Mucosa of descending colon (tissue), 3 donors: ENCODE measurements at regions not wholly inside any gene's neighbourhood (a gene's known extent, or its start where the extent isn't known, plus 50 kb on each side); places are given as distances from the start of the nearest gene placed in this dataset.

ENCODE experiments used
- ATAC-seq: fragments of 200-7000 bp; cut with Tn5 transposase; one replicate; pipeline ENCODE4 v1.9.1; 2020; ENCODE audit warnings: mild to moderate bottlenecking, moderate library complexity
- DNase-seq, 3 donors: peaks; one replicate each; pipeline ENCODE4 v3.0.0-alpha.2; 2020
- H3K36me3 ChIP-seq: fragments of 200-600 bp; one replicate; pipeline ENCODE4 v1.8.0; 2021; ENCODE audit warnings: low read depth, mild to moderate bottlenecking
- H3K4me1 ChIP-seq: fragments of 200-600 bp; one replicate; pipeline ENCODE4 v1.8.0; 2021; ENCODE audit warnings: low read depth, mild to moderate bottlenecking
- H3K4me3 ChIP-seq: fragments of 200-600 bp; one replicate; pipeline ENCODE4 v1.8.0; 2021; ENCODE audit warnings: mild to moderate bottlenecking
- H3K9me3 ChIP-seq: fragments of 200-600 bp; one replicate; pipeline ENCODE4 v1.8.0; 2021; ENCODE audit warnings: mild to moderate bottlenecking
- intact Hi-C, 2 donors: fragments of 100-400 bp; cut with DNase I in 1 of 2; cut with micrococcal nuclease in 1 of 2; formaldehyde crosslinking; loops; one replicate each; pipeline versions ENCODE4 v1.11.0 to v1.11.1; 2022; cut with DNase I, micrococcal nuclease
- TF ChIP-seq, protein P1 (sequence below): fragments of 200-600 bp; IDR thresholded peaks from one replicate; pipeline ENCODE4 v1.8.0; 2022; ENCODE audit warnings: antibody characterized with exemption, mild to moderate bottlenecking
- donor health status: DM: no; HTN: no; CAD: no; lungs with moderate emphysema.
- donor health status: DM: no; HTN: no; CAD: no.
- donor health status: DM: no; HTN: yes; CAD: no.

DNA sequence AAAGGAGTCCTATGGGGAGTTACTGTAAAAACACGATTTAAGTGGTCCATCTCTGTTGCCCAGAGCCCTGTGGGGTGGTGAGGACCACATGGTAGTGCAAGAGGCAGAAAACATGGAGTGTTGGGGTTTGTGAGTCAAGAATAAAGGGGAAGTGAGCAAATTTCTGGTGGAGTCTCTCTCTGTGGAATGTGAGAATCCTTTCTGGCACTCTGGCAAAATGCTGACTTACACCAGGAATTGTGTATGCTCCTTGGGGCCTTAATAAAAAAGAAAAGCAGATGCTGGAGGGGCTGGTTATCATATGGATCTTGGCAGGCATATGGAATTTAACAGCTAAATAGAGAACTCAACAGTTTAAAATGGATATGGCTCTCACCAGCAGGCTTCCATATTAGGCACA is 486.0 kb downstream of the TNS3 start:
- ATAC-seq = no peak
- H3K4me3 ChIP-seq = no peak overlapping the region
- H3K4me1 ChIP-seq = no peaks in the 10 kb centered on the region
- DNase-seq = no peak
- H3K9me3 ChIP-seq = no peaks in the 10 kb centered on the region
- intact Hi-C loops = no loop called here
- no peaks in the 10 kb centered on the region for H3K36me3 ChIP-seq
- TF ChIP-seq, protein P1, sequence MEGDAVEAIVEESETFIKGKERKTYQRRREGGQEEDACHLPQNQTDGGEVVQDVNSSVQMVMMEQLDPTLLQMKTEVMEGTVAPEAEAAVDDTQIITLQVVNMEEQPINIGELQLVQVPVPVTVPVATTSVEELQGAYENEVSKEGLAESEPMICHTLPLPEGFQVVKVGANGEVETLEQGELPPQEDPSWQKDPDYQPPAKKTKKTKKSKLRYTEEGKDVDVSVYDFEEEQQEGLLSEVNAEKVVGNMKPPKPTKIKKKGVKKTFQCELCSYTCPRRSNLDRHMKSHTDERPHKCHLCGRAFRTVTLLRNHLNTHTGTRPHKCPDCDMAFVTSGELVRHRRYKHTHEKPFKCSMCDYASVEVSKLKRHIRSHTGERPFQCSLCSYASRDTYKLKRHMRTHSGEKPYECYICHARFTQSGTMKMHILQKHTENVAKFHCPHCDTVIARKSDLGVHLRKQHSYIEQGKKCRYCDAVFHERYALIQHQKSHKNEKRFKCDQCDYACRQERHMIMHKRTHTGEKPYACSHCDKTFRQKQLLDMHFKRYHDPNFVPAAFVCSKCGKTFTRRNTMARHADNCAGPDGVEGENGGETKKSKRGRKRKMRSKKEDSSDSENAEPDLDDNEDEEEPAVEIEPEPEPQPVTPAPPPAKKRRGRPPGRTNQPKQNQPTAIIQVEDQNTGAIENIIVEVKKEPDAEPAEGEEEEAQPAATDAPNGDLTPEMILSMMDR = no peak

DNA sequence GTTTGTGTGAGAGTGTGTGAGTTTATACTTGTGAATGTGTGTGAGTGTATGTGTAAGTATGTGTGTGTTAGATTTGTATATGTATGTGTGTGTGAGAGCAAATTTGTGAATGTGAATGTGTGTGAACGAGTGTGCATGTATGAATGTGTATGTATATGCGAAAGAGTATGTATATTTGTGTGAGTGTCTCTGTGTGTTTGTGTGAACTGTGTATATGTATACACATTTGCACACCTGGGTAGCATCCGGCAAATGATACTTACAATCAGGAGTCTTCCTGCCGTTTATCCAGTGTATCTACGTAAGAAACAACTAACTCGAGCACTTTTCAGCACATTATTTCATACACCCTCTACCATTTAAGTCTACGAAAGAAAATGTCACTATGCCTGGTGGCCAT is 487.4 kb downstream of the TNS3 start:
- H3K4me1 ChIP-seq = no peaks in the 10 kb centered on the region
- no peaks in the 10 kb centered on the region for H3K36me3 ChIP-seq
- no peak overlapping the region for H3K4me3 ChIP-seq
- DNase-seq (no peak), ATAC-seq (no peak)
- H3K9me3 ChIP-seq = no peaks in the 10 kb centered on the region
- TF ChIP-seq, protein P1 = no peak
- intact Hi-C loops = no loop called here

DNA sequence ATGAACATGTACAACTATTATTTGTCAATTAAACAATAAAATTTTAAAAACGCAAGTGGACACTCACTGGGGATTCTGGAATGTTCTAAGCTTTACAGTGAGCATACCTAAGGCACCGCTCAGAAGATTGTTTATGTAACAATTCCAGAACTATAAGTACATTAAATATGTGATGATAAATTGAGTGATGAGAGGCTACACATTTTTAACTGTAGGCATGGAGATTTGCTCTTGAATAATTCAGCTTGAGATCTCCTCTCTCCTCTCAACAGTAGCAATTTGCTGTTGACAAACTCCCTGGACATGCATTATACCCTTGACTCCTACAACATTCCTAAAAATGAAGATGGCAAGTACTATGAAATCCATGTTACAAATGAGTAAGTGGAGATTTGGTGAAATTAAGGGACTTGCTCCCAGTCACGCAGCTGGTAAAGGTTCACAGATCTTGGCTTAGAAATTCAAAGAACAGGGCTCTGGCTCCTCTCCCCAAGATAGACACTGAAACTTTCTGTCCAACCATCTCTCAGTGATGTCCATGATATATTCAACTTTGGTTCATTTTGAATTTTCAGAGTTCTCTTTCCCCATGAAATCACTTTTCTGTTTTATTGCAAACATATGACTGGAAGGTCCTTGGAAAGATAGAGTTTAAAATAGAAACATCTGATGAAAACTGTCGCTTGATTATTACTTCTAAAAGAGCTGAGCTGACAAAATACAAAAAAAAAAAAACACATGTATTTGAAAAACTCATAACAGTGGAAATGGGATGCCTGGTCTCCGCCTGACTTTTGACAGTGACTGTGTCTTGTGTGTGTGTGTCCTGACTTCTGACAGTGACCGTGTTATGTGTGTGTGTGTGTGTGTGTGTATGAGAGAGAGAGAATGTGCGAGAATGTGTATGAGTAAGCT is 488.3 kb downstream of the TNS3 start:
- intact Hi-C loops = no loop called here
- Histone ChIP-seq H3K4me3 (no peak overlapping the region), H3K36me3 (no peaks in the 10 kb centered on the region), H3K9me3 (no peaks in the 10 kb centered on the region), H3K4me1 (no peaks in the 10 kb centered on the region)
- no peak for ATAC-seq
- no peak for DNase-seq
- TF ChIP-seq, protein P1 = no peak

DNA sequence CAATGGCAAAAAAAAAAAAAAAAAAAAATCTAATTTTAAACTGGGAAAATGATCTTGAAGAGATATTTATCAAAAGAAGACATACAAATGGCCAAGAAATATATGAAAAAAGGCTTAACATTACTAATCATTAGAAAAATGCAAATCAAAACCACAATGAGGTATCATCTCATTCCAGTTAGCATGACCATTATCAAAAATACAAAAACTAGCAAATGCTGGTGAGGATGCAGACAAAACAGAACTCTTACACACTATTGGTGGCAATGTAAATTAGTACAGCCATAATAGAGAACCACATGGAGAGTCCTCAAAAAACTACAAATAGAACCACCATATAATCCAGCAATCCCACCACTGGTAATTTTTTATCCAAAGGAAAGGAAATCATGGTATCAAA is 489.6 kb downstream of the TNS3 start:
- ATAC-seq (no peak), DNase-seq (no peak)
- Histone ChIP-seq H3K4me1 (no peaks in the 10 kb centered on the region), H3K9me3 (no peaks in the 10 kb centered on the region), H3K4me3 (no peak overlapping the region), H3K36me3 (no peaks in the 10 kb centered on the region)
- intact Hi-C loops = no loop called here
- TF ChIP-seq, protein P1 = no peak

GRCh38 chr7:47091141-47091540 is 490.8 kb downstream of the TNS3 start:
- intact Hi-C loops = no loop called here
- no peaks in the 10 kb centered on the region for H3K4me1 ChIP-seq

More at GRCh38 chr7:47091141-47091540, 490.8 kb downstream of the TNS3 start:
- no peak for ATAC-seq
- TF ChIP-seq, protein P1 = no peak
- H3K4me3 ChIP-seq = no peak overlapping the region
- H3K9me3 ChIP-seq = no peaks in the 10 kb centered on the region
- no peaks in the 10 kb centered on the region for H3K36me3 ChIP-seq
- no peak for DNase-seq
